Aorta (tissue), 5 donors: ENCODE measurements at regions not wholly inside any gene's neighbourhood (a gene's known extent, or its start where the extent isn't known, plus 50 kb on each side); places are given as distances from the start of the nearest gene placed in this dataset.
"Not testable (repeated sequence)": the region's sequence is repeated elsewhere in the genome, so short reads cannot be mapped to it uniquely, and the experiment has no call there.

Source experiments
- ATAC-seq: fragments of 200-7000 bp; cut with Tn5 transposase; one replicate; pipeline ENCODE4 v1.9.1; 2022; ENCODE audit warnings: moderate library complexity; ENCODE audit not compliant: low FRiP score
- DNase-seq, 2 donors: peaks; one replicate each; pipeline ENCODE4 v3.0.0-alpha.2; 2020
- H3K27ac ChIP-seq, 2 donors: one replicate each; pipeline ENCODE4 v1.5.1; 2013; ENCODE audit warnings: low read length in 2 of 2, mild to moderate bottlenecking in 2 of 2, moderate library complexity in 2 of 2, control low read depth in 1 of 2, inconsistent platforms in 1 of 2, low read depth in 1 of 2
- H3K27me3 ChIP-seq, 2 donors: one replicate each; pipeline ENCODE4 v1.6.1; 2013; ENCODE audit warnings: control low read depth in 1 of 2, low read length in 1 of 2, mild to moderate bottlenecking in 1 of 2, moderate library complexity in 1 of 2; ENCODE audit not compliant: insufficient read depth in 2 of 2, control insufficient read depth in 1 of 2
- H3K36me3 ChIP-seq, 2 donors: one replicate each; pipeline ENCODE4 v1.6.1; 2013; ENCODE audit warnings: control low read depth in 1 of 2, low read length in 1 of 2, mild to moderate bottlenecking in 1 of 2; ENCODE audit not compliant: insufficient read depth in 2 of 2, control insufficient read depth in 1 of 2
- H3K4me1 ChIP-seq, 2 donors: one replicate each; pipeline ENCODE4 v1.6.1; 2013; ENCODE audit warnings: low read length in 2 of 2, control low read depth in 1 of 2, mild to moderate bottlenecking in 1 of 2, moderate library complexity in 1 of 2; ENCODE audit not compliant: insufficient read depth in 2 of 2, control insufficient read depth in 1 of 2
- H3K4me3 ChIP-seq, 2 donors: one replicate each; pipeline ENCODE4 v1.5.1; 2013; ENCODE audit warnings: low read length in 2 of 2, control low read depth in 1 of 2, mild to moderate bottlenecking in 1 of 2
- H3K9me3 ChIP-seq: one replicate; pipeline ENCODE4 v1.6.1; 2013; ENCODE audit warnings: mild to moderate bottlenecking, low read length; ENCODE audit not compliant: control insufficient read depth
- WGBS, 2 donors: extraction: QIAGEN DNeasy Blood & Tissue Kit; methylation state at CpG; one replicate each; pipeline ENCODE4 v1.1.7; 2013; 5-methylcytosine and 5-hydroxymethylcytosine counted together
- intact Hi-C, 2 donors: fragments of 100-400 bp; cut with DNase I; formaldehyde crosslinking; loops; one replicate each; pipeline versions ENCODE4 v1.14.2 to v1.15.0; 2022
- donor health status: healthy with polysubstance abuse.
- donor health status: Bipolar disorder and iron deficiency.
- donor health status: DM: no; HTN: no; CAD: no.
- donor health status: DM: no; HTN: no; CAD: no.
- donor health status: DM: yes; HTN: yes; CAD: no.

- Histone ChIP-seq H3K36me3 (no peaks in the 10 kb centered on the region), H3K27me3 (no peaks in the 10 kb centered on the region), H3K4me1 (no peaks in the 10 kb centered on the region), H3K27ac (no peak overlapping the region), H3K9me3 (no peaks in the 10 kb centered on the region), H3K4me3 (no peak overlapping the region)
- 97 to 98% methylated on average over 2 of the region's 2 CpGs for WGBS, 2 donors
- intact Hi-C loops, result no loop called here
- ATAC-seq, result no peak
- DNase-seq, result no peak
Observed at GRCh38 chr10:36017137-36017536, 375.0 kb upstream of the FZD8 start.

DNA sequence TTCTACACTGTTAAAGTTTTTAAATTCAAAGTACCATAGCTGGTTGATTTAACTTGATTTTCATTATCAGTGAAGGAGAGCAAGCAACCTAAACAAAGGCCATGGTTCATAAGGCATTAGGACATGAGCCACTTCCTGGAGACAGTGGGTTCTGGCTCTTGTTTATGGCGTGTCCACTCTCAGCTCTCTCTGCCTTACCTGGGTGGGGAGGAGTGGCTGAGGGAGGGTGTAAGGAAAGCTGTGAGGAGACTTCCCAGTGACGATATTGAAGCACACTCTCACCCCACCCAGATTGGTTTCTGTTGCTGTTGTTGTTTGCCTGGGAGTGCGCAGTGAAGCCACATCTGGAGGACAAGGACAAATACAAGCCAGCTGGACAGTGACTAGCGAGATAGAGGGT lies 365.3 kb upstream of the FZD8 start:
- no peak overlapping the region for H3K27ac ChIP-seq
- DNase-seq (no peak), ATAC-seq (no peak)
- WGBS, 2 donors, result 94 to 95% methylated on average over 4 of the region's 4 CpGs
- no peaks in the 10 kb centered on the region for H3K36me3 ChIP-seq
- H3K4me3 ChIP-seq, result no peak overlapping the region
- no peaks in the 10 kb centered on the region for H3K4me1 ChIP-seq
- H3K27me3 ChIP-seq, result no peaks in the 10 kb centered on the region
- intact Hi-C loops, result no loop called here
- H3K9me3 ChIP-seq, result no peaks in the 10 kb centered on the region

DNA sequence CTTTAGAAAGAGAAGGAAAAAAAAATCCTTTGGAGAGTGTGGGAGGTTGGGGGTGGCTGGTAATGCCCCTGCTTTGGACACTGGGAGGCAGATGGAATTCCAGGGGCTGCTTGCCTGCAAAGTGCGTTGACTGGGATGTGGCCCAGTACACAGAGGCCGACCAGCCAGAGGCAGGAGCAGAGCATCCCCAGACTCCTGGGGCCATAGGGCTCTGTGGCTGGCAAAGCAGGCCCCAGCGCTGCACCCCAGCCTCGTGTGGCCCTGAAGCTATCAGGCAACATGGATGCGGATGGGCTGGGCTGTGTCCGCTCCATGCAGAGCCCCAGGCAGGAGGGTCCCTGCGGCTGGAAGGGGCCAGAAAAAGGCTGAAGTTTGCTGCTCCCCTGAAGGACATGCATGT lies 361.6 kb upstream of the FZD8 start:
- Histone ChIP-seq H3K27me3 (no peaks in the 10 kb centered on the region), H3K4me3 (no peak overlapping the region), H3K27ac (no peak overlapping the region), H3K9me3 (peaks cover 1% of the 10 kb centered on the region), H3K4me1 (no peaks in the 10 kb centered on the region), H3K36me3 (no peaks in the 10 kb centered on the region)
- no peak for ATAC-seq
- 95 to 98% methylated on average over 7 of the region's 7 CpGs for WGBS, 2 donors
- no peak for DNase-seq
- intact Hi-C loops, result no loop called here

DNA sequence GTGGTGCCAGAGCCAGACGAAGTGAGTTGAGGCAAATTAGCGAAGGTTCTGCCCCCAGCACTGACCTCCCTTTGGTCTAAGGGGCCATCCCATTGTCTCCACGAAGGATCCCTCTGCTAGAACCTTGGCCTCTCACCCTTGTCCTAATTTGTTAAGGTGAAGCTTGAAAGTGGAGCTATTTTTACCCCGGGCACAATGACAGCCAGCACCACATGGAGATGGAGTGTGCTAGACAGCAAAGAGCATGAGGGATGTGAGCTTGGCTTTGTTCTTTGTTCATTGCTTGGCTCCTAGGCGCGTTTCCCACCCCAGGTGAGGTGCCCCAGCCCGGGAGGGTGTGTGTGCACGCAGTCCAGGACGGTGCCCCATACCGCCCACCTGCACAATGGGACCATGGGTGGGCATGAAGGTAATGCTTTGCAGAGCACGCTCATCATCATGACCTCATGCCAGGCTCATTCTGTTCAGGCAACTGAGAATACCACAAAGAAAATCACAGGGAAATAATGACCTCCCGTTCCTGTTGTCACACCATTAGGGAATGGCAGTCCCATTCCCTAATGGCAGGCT lies 361.0 kb upstream of the FZD8 start:
- no peaks in the 10 kb centered on the region for H3K27me3 ChIP-seq
- no peaks in the 10 kb centered on the region for H3K4me1 ChIP-seq
- no peak overlapping the region for H3K4me3 ChIP-seq
- no peak for DNase-seq
- 89% methylated on average over 12 of the region's 12 CpGs for WGBS, 2 donors
- H3K9me3 ChIP-seq, result peaks cover 1% of the 10 kb centered on the region
- ATAC-seq, result no peak
- no peaks in the 10 kb centered on the region for H3K36me3 ChIP-seq
- intact Hi-C loops, result no loop called here
- H3K27ac ChIP-seq, result no peak overlapping the region

- Histone ChIP-seq H3K27ac (no peak overlapping the region), H3K36me3 (no peaks in the 10 kb centered on the region), H3K27me3 (no peaks in the 10 kb centered on the region), H3K4me1 (no peaks in the 10 kb centered on the region), H3K9me3 (peaks cover 1% of the 10 kb centered on the region), H3K4me3 (no peak overlapping the region)
- ATAC-seq, result no peak
- no peak for DNase-seq
- WGBS, 2 donors, result 95 to 98% methylated on average over 5 of the region's 5 CpGs
- intact Hi-C loops, result no loop called here
Observed at GRCh38 chr10:36002445-36002844, 360.3 kb upstream of the FZD8 start.

GRCh38 chr10:36000754-36001153 lies 358.7 kb upstream of the FZD8 start:
- ATAC-seq, DNase-seq, H3K27ac ChIP-seq, intact Hi-C loops, H3K36me3 ChIP-seq, H3K9me3 ChIP-seq, H3K4me1 ChIP-seq, H3K27me3 ChIP-seq, H3K4me3 ChIP-seq: not testable (repeated sequence)
- 94 to 100% methylated on average over 1 of the region's 1 CpG for WGBS, 2 donors

GRCh38 chr10:35998026-35998425 lies 355.9 kb upstream of the FZD8 start:
- no peaks in the 10 kb centered on the region for H3K4me1 ChIP-seq
- ATAC-seq, result no peak
- intact Hi-C loops, result no loop called here
- no peak overlapping the region for H3K27ac ChIP-seq
- WGBS, 2 donors, result 86 to 93% methylated on average over 3 of the region's 3 CpGs
- no peaks in the 10 kb centered on the region for H3K27me3 ChIP-seq
- no peaks in the 10 kb centered on the region for H3K36me3 ChIP-seq
- H3K9me3 ChIP-seq, result peaks cover 1% of the 10 kb centered on the region
- H3K4me3 ChIP-seq, result no peak overlapping the region
- DNase-seq, result no peak

GRCh38 chr10:35995485-35995884 lies 353.4 kb upstream of the FZD8 start:
- H3K4me1 ChIP-seq, result no peaks in the 10 kb centered on the region
- H3K4me3 ChIP-seq, result no peak overlapping the region
- 92 to 94% methylated on average over 4 of the region's 4 CpGs for WGBS, 2 donors
- no peaks in the 10 kb centered on the region for H3K36me3 ChIP-seq
- DNase-seq (no peak), ATAC-seq (no peak)
- no peaks in the 10 kb centered on the region for H3K27me3 ChIP-seq
- intact Hi-C loops, result no loop called here
- H3K27ac ChIP-seq, result no peak overlapping the region
- H3K9me3 ChIP-seq, result peaks cover 1% of the 10 kb centered on the region

GRCh38 chr10:35993591-35994515 lies 351.8 kb upstream of the FZD8 start:
- 77 to 83% methylated on average over 8 of the region's 8 CpGs for WGBS, 2 donors
- H3K9me3 ChIP-seq, result no peaks in the 10 kb centered on the region
- H3K36me3 ChIP-seq, result no peaks in the 10 kb centered on the region
- no peaks in the 10 kb centered on the region for H3K4me1 ChIP-seq
- no peak overlapping the region for H3K27ac ChIP-seq
- ATAC-seq (no peak), DNase-seq (no peak)
- no peak overlapping the region for H3K4me3 ChIP-seq
- intact Hi-C loops, result no loop called here
- H3K27me3 ChIP-seq, result no peaks in the 10 kb centered on the region
